ENCODE measurements at regions not wholly inside any gene's neighbourhood (a gene's known extent, or its start where the extent isn't known, plus 50 kb on each side); places are given as distances from the start of the nearest gene placed in this dataset.

GRCh38 chr9:74369844-74370243 is 127.3 kb upstream of the RORB start:
- H3K9me3 ChIP-seq: no peaks in the 10 kb centered on the region
- in situ Hi-C loops (cut with MboI; ENCODE audit: low sequenced_read_pairs in 4 of 4): no loop called here
- TF ChIP-seq CTCF (IDR thresholded peaks at IDR 0.05 in 4 of 5, conservative IDR thresholded peaks at IDR 0.05 in 1 of 5): no peak
- TF ChIP-seq POLR2A (IDR thresholded peaks at IDR 0.05): no peak
- intact Hi-C loops (cut with DNase I; ENCODE audit: low total_unique reads): no loop called here
- no peak overlapping the region for H3K4me3 ChIP-seq
- DNase-seq: no peak
- no peak overlapping the region for H3K27ac ChIP-seq
- ATAC-seq: no peak
- no peaks in the 10 kb centered on the region for H3K36me3 ChIP-seq
- no peaks in the 10 kb centered on the region for H3K27me3 ChIP-seq
- no peaks in the 10 kb centered on the region for H3K4me1 ChIP-seq

GRCh38 chr9:74373348-74373747 is 123.8 kb upstream of the RORB start:
- H3K9me3 ChIP-seq: no peaks in the 10 kb centered on the region
- in situ Hi-C loops (cut with MboI; ENCODE audit: low sequenced_read_pairs in 4 of 4): no loop called here
- H3K4me3 ChIP-seq: no peak overlapping the region
- TF ChIP-seq CTCF (IDR thresholded peaks at IDR 0.05 in 4 of 5, conservative IDR thresholded peaks at IDR 0.05 in 1 of 5) (no peak), POLR2A (IDR thresholded peaks at IDR 0.05) (no peak)
- no peak for ATAC-seq
- no peak overlapping the region for H3K27ac ChIP-seq
- intact Hi-C loops (cut with DNase I; ENCODE audit: low total_unique reads): no loop called here
- DNase-seq: no peak
- H3K36me3 ChIP-seq: no peaks in the 10 kb centered on the region
- H3K4me1 ChIP-seq: no peaks in the 10 kb centered on the region
- H3K27me3 ChIP-seq: no peaks in the 10 kb centered on the region

GRCh38 chr9:74379718-74380117 is 117.4 kb upstream of the RORB start:
- Histone ChIP-seq H3K4me1 (no peaks in the 10 kb centered on the region), H3K36me3 (no peaks in the 10 kb centered on the region), H3K27me3 (no peaks in the 10 kb centered on the region), H3K27ac (no peak overlapping the region), H3K9me3 (no peaks in the 10 kb centered on the region), H3K4me3 (no peak overlapping the region)
- intact Hi-C loops (cut with DNase I; ENCODE audit: low total_unique reads) (loop anchor here (2.0 kb wide), 1 partner anchor 23 kb away; no protein-coding TSS in a partner anchor), in situ Hi-C loops (cut with MboI; ENCODE audit: low sequenced_read_pairs in 4 of 4) (no loop called here)
- ATAC-seq (no peak), DNase-seq (no peak)
- TF ChIP-seq CTCF (IDR thresholded peaks at IDR 0.05 in 4 of 5, conservative IDR thresholded peaks at IDR 0.05 in 1 of 5) (no peak), POLR2A (IDR thresholded peaks at IDR 0.05) (no peak)

- H3K4me3 ChIP-seq: no peak overlapping the region
- intact Hi-C loops (cut with DNase I; ENCODE audit: low total_unique reads): no loop called here
- no peaks in the 10 kb centered on the region for H3K27me3 ChIP-seq
- H3K9me3 ChIP-seq: no peaks in the 10 kb centered on the region
- in situ Hi-C loops (cut with MboI; ENCODE audit: low sequenced_read_pairs in 4 of 4): no loop called here
- DNase-seq (no peak), ATAC-seq (no peak)
- H3K27ac ChIP-seq: no peak overlapping the region
- no peaks in the 10 kb centered on the region for H3K4me1 ChIP-seq
- TF ChIP-seq CTCF (IDR thresholded peaks at IDR 0.05 in 4 of 5, conservative IDR thresholded peaks at IDR 0.05 in 1 of 5) (no peak), POLR2A (IDR thresholded peaks at IDR 0.05) (no peak)
- no peaks in the 10 kb centered on the region for H3K36me3 ChIP-seq
Observed at GRCh38 chr9:74391816-74392215, 105.3 kb upstream of the RORB start.

- in situ Hi-C loops (cut with MboI; ENCODE audit: low sequenced_read_pairs in 4 of 4) (no loop called here), intact Hi-C loops (cut with DNase I; ENCODE audit: low total_unique reads) (loop anchor here (2.0 kb wide), 1 partner anchor 23 kb away; no protein-coding TSS in a partner anchor)
- no peak overlapping the region for H3K27ac ChIP-seq
- no peaks in the 10 kb centered on the region for H3K4me1 ChIP-seq
- no peak overlapping the region for H3K4me3 ChIP-seq
- ATAC-seq (no peak), DNase-seq (no peak)
- no peaks in the 10 kb centered on the region for H3K9me3 ChIP-seq
- no peaks in the 10 kb centered on the region for H3K36me3 ChIP-seq
- H3K27me3 ChIP-seq: no peaks in the 10 kb centered on the region
- TF ChIP-seq CTCF (IDR thresholded peaks at IDR 0.05 in 4 of 5, conservative IDR thresholded peaks at IDR 0.05 in 1 of 5) (no peak), POLR2A (IDR thresholded peaks at IDR 0.05) (no peak)
Observed at GRCh38 chr9:74403581-74403980, 93.6 kb upstream of the RORB start.

Data from gastrocnemius medialis (tissue), 4 donors.